Esophagus squamous epithelium (tissue), 5 donors: ENCODE measurements at regions not wholly inside any gene's neighbourhood (a gene's known extent, or its start where the extent isn't known, plus 50 kb on each side); places are given as distances from the start of the nearest gene placed in this dataset.

Experiments
- DNase-seq: peaks from one replicate; lab custom pipeline; 2025; lab: John Stamatoyannopoulos, UW
- H3K27ac ChIP-seq, 4 donors: fragments of 200-600 bp; sonication (generic); one replicate each; pipeline ENCODE4 v1.5.1; 2016 to 2019; ENCODE audit warnings: mild to moderate bottlenecking in 1 of 4
- H3K27me3 ChIP-seq, 4 donors: fragments of 200-600 bp; sonication (generic); 1 replicate in 3 of 4; 2 replicates in 1 of 4; pipeline versions ENCODE4 v1.5.1 to v1.6.0; 2017 to 2021; ENCODE audit warnings: antibody characterized with exemption in 1 of 4
- H3K36me3 ChIP-seq, 3 donors: fragments of 200-600 bp; sonication (generic); one replicate each; pipeline ENCODE4 v1.5.1; 2016 to 2019
- H3K4me1 ChIP-seq, 3 donors: fragments of 200-600 bp; sonication (generic); one replicate each; pipeline ENCODE4 v1.5.1; 2017 to 2019
- H3K4me3 ChIP-seq, 4 donors: fragments of 200-600 bp; sonication (generic); 1 replicate in 3 of 4; 2 replicates in 1 of 4; pipeline ENCODE4 v1.5.1; 2016 to 2019; ENCODE audit warnings: mild to moderate bottlenecking in 2 of 4, moderate library complexity in 1 of 4
- H3K9me3 ChIP-seq, 3 donors: fragments of 200-600 bp; sonication (generic); one replicate each; pipeline ENCODE4 v1.5.1; 2016 to 2019
- POLR2A ChIP-seq, 4 donors: fragments of 450-650 bp; IDR thresholded peaks; one replicate each; pipeline ENCODE4 v1.6.1; 2017; ENCODE audit warnings: antibody characterized with exemption in 4 of 4, mild to moderate bottlenecking in 4 of 4, moderate library complexity in 3 of 4
- WGBS, 2 donors: methylation state at CpG; one replicate each; pipeline ENCODE4 v1.1.5; 2018; 5-methylcytosine and 5-hydroxymethylcytosine counted together
- intact Hi-C: fragments of 100-400 bp; cut with DNase I; formaldehyde crosslinking; loops from one replicate; pipeline ENCODE4 v1.15.0; 2022
- TF ChIP-seq, protein P1 (sequence below), 6 experiments: fragments of 450-650 bp in 4 of 6; fragments of 200-600 bp in 2 of 6; sonication (generic) in 2 of 6; IDR thresholded peaks; one replicate each; pipeline ENCODE4 v1.5.1; 2016 to 2019; ENCODE audit warnings: antibody characterized with exemption in 6 of 6, mild to moderate bottlenecking in 4 of 6, moderate library complexity in 4 of 6
- donor health status: DM: yes; HTN: yes; CAD: no.

DNA sequence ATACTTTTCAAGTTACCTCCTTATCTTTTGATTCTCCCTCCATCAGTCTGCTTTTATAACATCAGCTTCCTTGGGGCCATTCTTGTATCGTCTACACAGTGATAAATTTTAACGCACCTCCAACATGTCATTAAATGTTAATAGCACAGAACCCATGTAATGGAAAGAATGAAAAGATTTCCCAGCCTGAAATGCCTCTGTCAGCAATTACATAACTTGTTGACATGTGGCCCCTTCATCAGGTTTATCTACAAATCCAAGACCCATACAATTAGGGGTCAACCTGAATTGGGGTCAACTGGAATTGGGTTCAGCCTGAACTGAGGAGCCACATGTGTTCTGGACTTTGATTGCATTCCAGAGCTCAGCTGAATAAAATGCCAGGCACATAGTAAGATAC is 148.2 kb upstream of the KLF7 start:
- H3K27me3 ChIP-seq: no peaks in the 10 kb centered on the region
- intact Hi-C loops: no loop called here
- peaks cover 5 to 9% (median 6%) of the 10 kb centered on the region in 3 donors for H3K4me1 ChIP-seq
- no peaks in the 10 kb centered on the region for H3K9me3 ChIP-seq
- 88 to 89% methylated on average over 2 of the region's 2 CpGs for WGBS, 2 donors
- no peak for DNase-seq
- H3K27ac ChIP-seq: no peak overlapping the region
- no peak for TF ChIP-seq POLR2A (IDR thresholded peaks at IDR 0.05)
- TF ChIP-seq, protein P1, sequence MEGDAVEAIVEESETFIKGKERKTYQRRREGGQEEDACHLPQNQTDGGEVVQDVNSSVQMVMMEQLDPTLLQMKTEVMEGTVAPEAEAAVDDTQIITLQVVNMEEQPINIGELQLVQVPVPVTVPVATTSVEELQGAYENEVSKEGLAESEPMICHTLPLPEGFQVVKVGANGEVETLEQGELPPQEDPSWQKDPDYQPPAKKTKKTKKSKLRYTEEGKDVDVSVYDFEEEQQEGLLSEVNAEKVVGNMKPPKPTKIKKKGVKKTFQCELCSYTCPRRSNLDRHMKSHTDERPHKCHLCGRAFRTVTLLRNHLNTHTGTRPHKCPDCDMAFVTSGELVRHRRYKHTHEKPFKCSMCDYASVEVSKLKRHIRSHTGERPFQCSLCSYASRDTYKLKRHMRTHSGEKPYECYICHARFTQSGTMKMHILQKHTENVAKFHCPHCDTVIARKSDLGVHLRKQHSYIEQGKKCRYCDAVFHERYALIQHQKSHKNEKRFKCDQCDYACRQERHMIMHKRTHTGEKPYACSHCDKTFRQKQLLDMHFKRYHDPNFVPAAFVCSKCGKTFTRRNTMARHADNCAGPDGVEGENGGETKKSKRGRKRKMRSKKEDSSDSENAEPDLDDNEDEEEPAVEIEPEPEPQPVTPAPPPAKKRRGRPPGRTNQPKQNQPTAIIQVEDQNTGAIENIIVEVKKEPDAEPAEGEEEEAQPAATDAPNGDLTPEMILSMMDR (IDR thresholded peaks at IDR 0.05): no peak
- H3K36me3 ChIP-seq: no peaks in the 10 kb centered on the region
- no peak overlapping the region for H3K4me3 ChIP-seq

DNA sequence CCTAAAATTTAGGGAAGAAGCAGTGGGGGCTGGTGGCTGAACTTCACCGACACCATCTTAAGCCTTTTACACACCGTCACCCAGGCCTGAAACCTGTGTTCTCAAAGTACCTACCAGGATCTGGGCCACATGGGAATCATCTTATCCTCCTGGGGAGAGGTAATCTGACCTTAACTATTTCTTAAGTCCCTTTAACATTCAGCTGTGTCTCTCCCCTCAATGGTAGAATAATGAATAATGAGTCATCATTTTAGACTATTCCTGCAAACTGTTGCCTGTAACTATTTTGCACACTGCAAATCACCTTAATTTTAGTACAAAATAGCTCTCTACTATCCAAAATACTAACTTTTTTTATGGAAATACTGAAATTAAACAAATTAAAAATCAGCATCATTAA is 149.4 kb upstream of the KLF7 start:
- TF ChIP-seq POLR2A (IDR thresholded peaks at IDR 0.05): no peak
- TF ChIP-seq, protein P1 (IDR thresholded peaks at IDR 0.05): no peak
- intact Hi-C loops: no loop called here
- Histone ChIP-seq H3K27ac (no peak overlapping the region), H3K9me3 (no peaks in the 10 kb centered on the region), H3K36me3 (no peaks in the 10 kb centered on the region), H3K4me3 (no peak overlapping the region), H3K27me3 (no peaks in the 10 kb centered on the region), H3K4me1 (peaks cover 5 to 9% (median 6%) of the 10 kb centered on the region in 3 donors)
- DNase-seq: no peak
- WGBS, 2 donors: 66 to 85% methylated on average over 2 of the region's 2 CpGs

DNA sequence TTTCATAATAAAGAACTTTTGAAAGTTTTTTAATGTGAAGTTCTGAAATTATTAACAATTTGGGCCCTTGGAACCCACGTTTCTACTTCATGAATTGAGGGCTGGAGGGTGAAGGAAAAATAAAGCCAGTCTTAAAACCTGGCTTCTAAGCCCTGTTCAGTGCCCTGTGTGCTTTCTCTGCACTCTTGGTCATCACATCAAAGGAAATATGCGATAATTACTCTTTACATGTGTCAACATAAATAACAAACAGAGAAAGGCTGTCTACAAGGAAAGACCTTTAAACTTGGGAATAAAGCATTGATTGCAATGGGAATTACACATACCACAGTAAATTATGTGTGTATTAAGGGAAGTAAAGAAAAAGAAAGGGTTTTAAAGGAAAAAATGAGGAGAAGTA is 150.7 kb upstream of the KLF7 start:
- H3K4me1 ChIP-seq: peaks cover 0 to 4% (median 3%) of the 10 kb centered on the region in 3 donors
- WGBS, 2 donors: 79 to 92% methylated on average over 2 of the region's 2 CpGs
- no peaks in the 10 kb centered on the region for H3K27me3 ChIP-seq
- H3K27ac ChIP-seq: no peak overlapping the region
- H3K4me3 ChIP-seq: no peak overlapping the region
- no peak for DNase-seq
- no peak for TF ChIP-seq POLR2A (IDR thresholded peaks at IDR 0.05)
- TF ChIP-seq, protein P1 (IDR thresholded peaks at IDR 0.05): no peak
- no peaks in the 10 kb centered on the region for H3K9me3 ChIP-seq
- no peaks in the 10 kb centered on the region for H3K36me3 ChIP-seq
- intact Hi-C loops: no loop called here

DNA sequence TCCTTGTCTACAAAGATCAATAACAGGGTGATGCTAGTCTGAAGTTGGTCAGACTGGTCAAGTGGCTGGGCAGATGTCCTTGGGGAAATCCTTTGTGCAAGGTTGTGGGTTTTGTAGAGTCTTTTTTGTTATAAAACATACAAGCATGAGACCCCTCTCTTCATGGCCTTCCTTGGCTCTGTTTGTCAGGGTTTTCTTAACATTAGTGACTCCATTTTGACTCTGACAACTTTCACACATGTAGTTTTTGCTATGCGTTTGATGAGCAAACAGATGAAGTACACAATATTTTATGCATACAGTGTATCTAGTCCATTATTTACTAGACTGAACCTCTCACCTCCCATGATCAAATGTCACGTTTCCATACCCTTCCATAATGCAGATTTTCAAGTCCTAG is 151.2 kb upstream of the KLF7 start:
- H3K4me1 ChIP-seq: peaks cover 0 to under 1% (median 0%) of the 10 kb centered on the region in 3 donors
- WGBS, 2 donors: 70 to 80% methylated on average over 2 of the region's 2 CpGs
- DNase-seq: no peak
- H3K4me3 ChIP-seq: no peak overlapping the region
- intact Hi-C loops: no loop called here
- no peaks in the 10 kb centered on the region for H3K9me3 ChIP-seq
- H3K27me3 ChIP-seq: no peaks in the 10 kb centered on the region
- H3K27ac ChIP-seq: no peak overlapping the region
- H3K36me3 ChIP-seq: no peaks in the 10 kb centered on the region
- TF ChIP-seq POLR2A (IDR thresholded peaks at IDR 0.05): no peak
- TF ChIP-seq, protein P1 (IDR thresholded peaks at IDR 0.05): no peak

DNA sequence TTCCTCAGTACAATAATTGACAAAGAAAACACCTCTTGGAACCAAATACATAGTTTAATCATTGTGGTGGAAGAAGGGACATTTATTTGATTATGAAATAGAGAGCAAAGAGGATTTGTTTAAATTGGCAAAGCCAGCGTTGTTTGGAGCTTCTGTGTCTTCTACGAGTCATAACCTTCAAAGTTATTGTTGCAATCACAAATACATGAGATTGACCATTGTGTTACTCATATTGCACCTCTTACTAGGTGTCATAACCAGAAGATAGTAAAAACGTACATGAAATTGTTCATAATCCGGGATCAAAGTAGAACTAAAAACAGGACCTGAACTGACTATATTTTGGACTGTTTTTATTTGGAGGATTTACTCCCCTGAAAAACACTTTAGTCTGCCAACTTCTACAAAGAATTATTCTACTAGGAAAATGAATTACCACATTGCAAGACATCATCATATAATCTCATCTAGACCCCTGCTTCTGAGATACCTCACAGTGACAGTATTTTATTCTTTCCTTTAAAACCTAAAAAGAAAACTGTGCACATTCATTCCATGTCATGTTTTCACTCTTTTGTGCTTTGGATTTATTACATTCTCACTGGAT is 151.7 kb upstream of the KLF7 start:
- H3K4me3 ChIP-seq: no peak overlapping the region
- TF ChIP-seq, protein P1 (IDR thresholded peaks at IDR 0.05): no peak
- TF ChIP-seq POLR2A (IDR thresholded peaks at IDR 0.05): no peak
- no peaks in the 10 kb centered on the region for H3K27me3 ChIP-seq
- intact Hi-C loops: no loop called here
- DNase-seq: no peak
- H3K4me1 ChIP-seq: no peaks in the 10 kb centered on the region
- H3K27ac ChIP-seq: no peak overlapping the region
- no peaks in the 10 kb centered on the region for H3K36me3 ChIP-seq
- H3K9me3 ChIP-seq: no peaks in the 10 kb centered on the region
- 30 to 32% methylated on average over 4 of the region's 4 CpGs for WGBS, 2 donors
